ENCODE measurements at regions not wholly inside any gene's neighbourhood (a gene's known extent, or its start where the extent isn't known, plus 50 kb on each side); places are given as distances from the start of the nearest gene placed in this dataset.

DNA sequence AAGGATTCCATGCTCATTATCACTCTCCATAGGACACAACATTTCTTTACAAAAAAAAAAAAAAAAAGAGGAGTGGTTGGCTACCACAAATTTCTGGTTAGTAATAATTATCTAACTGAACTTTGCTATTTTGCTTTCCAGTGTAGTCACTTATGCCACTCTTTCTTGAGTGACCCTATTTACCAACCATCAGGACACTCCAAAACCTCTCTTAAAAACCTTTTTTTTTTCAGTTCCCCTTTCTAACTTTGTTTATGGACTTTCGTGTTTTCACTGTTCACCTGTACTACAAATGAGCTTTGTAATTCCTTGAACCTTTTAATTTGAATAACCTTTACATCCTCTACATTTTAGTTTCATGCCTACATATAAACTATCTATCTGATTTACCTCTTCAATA is 686.5 kb upstream of the PCDH9 start (continued):
- TF ChIP-seq, protein P1, sequence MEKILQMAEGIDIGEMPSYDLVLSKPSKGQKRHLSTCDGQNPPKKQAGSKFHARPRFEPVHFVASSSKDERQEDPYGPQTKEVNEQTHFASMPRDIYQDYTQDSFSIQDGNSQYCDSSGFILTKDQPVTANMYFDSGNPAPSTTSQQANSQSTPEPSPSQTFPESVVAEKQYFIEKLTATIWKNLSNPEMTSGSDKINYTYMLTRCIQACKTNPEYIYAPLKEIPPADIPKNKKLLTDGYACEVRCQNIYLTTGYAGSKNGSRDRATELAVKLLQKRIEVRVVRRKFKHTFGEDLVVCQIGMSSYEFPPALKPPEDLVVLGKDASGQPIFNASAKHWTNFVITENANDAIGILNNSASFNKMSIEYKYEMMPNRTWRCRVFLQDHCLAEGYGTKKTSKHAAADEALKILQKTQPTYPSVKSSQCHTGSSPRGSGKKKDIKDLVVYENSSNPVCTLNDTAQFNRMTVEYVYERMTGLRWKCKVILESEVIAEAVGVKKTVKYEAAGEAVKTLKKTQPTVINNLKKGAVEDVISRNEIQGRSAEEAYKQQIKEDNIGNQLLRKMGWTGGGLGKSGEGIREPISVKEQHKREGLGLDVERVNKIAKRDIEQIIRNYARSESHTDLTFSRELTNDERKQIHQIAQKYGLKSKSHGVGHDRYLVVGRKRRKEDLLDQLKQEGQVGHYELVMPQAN (IDR thresholded peaks at IDR 0.05; ENCODE audit: borderline replicate concordance) = no peak
- TF ChIP-seq PTRF (tag; IDR thresholded peaks at IDR 0.05) (no peak), ATF1 (CRISPR knock-in tag; IDR thresholded peaks at IDR 0.05) (no peak), ATF1 (tag; IDR thresholded peaks at IDR 0.05) (no peak), NCOR1 (IDR thresholded peaks at IDR 0.05) (no peak), TAL1 (IDR thresholded peaks at IDR 0.05) (no peak), ZZZ3 (IDR thresholded peaks at IDR 0.05) (no peak), ZNF146 (CRISPR knock-in tag; IDR thresholded peaks at IDR 0.05; ENCODE audit: unreplicated experiment) (no peak), RCOR1 (IDR thresholded peaks at IDR 0.05; ENCODE audit: borderline replicate concordance in 1 of 2, low read depth in 2 of 2, low read length in 2 of 2) (no peak), NCOA2 (IDR thresholded peaks at IDR 0.05; ENCODE audit: partially characterized antibody in 2 of 2) (no peak), GABPA (tag; conservative IDR thresholded peaks at IDR 0.05; ENCODE audit: low read depth) (no peak)

DNA sequence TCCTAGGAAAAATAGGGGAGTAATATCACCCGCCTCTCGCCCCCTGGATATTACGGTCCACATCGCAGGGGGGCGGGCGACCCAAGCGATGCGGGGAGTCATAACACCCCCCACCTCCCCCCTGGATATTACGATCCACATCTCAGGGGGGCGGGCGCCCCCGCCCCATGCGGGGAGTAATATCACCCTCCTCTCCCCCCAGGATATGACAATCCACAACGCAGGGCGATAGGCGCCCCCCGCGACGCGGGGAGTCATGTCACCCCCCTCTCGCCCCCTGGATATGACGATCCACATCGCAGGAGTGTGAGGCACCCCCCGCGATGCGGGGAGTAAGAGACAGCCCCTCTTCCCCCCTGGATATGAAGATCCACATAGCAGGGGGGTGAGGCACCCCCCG is 684.4 kb upstream of the PCDH9 start:
- H3K27me3 ChIP-seq (ENCODE audit: control insufficient read depth in 2 of 2, insufficient read depth in 2 of 2, low read length in 2 of 2) = no peaks in the 10 kb centered on the region
- H2AFZ ChIP-seq (ENCODE audit: low read depth, low read length) = no peak overlapping the region
- H3K9ac ChIP-seq (ENCODE audit: insufficient read depth in 1 of 2, low read depth in 2 of 2, low read length in 2 of 2) = no peak overlapping the region
- H3K27ac ChIP-seq (ENCODE audit: extremely low read depth, low read depth, low read length) = no peak overlapping the region
- no peaks in the 10 kb centered on the region for H3K9me1 ChIP-seq (ENCODE audit: control insufficient read depth, insufficient read depth, low read length)
- FAIRE-seq (no peak), DNase-seq (ENCODE audit: extremely low read depth in 1 of 4, low spot score in 3 of 4) (no peak), ATAC-seq (no peak)
- ChIA-PET CTCF (ENCODE audit: low intra/inter-chr PET ratio) (no interaction called here), POLR2A (no interaction called here)
- no peaks in the 10 kb centered on the region for H3K36me3 ChIP-seq (ENCODE audit: control insufficient read depth, insufficient read depth, low read length)
- H3K9me3 ChIP-seq (replicated peaks; ENCODE audit: control insufficient read depth, insufficient read depth, low read depth, low read length) = no peaks in the 10 kb centered on the region
- BruUV-seq (replicated peaks) = no TSS peak
- no peaks in the 10 kb centered on the region for H4K20me1 ChIP-seq (replicated peaks; ENCODE audit: control insufficient read depth, insufficient read depth, low read length)
- no peak overlapping the region for H3K4me2 ChIP-seq (ENCODE audit: insufficient read depth, low read length)
- H3K79me2 ChIP-seq (ENCODE audit: control insufficient read depth, insufficient read depth, low read length) = no peaks in the 10 kb centered on the region
- in situ Hi-C loops (cut with MboI) = no loop called here
- no peaks in the 10 kb centered on the region for H3K4me1 ChIP-seq (replicated peaks in 1 of 2; ENCODE audit: control insufficient read depth in 2 of 2, insufficient read depth in 2 of 2, low read length in 2 of 2)
- H3K4me3 ChIP-seq = no peak overlapping the region
- intact Hi-C loops (cut with micrococcal nuclease) = no loop called here
- 20% methylated on average over 4 of the region's 27 CpGs for WGBS (ENCODE audit: insufficient coverage, low coverage, missing lambda C conversion rate)
- TF ChIP-seq, protein P2, sequence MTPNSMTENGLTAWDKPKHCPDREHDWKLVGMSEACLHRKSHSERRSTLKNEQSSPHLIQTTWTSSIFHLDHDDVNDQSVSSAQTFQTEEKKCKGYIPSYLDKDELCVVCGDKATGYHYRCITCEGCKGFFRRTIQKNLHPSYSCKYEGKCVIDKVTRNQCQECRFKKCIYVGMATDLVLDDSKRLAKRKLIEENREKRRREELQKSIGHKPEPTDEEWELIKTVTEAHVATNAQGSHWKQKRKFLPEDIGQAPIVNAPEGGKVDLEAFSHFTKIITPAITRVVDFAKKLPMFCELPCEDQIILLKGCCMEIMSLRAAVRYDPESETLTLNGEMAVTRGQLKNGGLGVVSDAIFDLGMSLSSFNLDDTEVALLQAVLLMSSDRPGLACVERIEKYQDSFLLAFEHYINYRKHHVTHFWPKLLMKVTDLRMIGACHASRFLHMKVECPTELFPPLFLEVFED (CRISPR knock-in tag; conservative IDR thresholded peaks at IDR 0.05) = no peak
- TF ChIP-seq TEAD4 (IDR thresholded peaks at IDR 0.05; ENCODE audit: low read length) (no peak), TEAD4 (CRISPR knock-in tag; IDR thresholded peaks at IDR 0.05; ENCODE audit: borderline replicate concordance) (no peak), SREBF1 (IDR thresholded peaks at IDR 0.05; ENCODE audit: borderline replicate concordance, low read depth, low read length) (no peak), TAF15 (IDR thresholded peaks at IDR 0.05; ENCODE audit: low read depth, low read length) (no peak)
- TF ChIP-seq, protein P3, sequence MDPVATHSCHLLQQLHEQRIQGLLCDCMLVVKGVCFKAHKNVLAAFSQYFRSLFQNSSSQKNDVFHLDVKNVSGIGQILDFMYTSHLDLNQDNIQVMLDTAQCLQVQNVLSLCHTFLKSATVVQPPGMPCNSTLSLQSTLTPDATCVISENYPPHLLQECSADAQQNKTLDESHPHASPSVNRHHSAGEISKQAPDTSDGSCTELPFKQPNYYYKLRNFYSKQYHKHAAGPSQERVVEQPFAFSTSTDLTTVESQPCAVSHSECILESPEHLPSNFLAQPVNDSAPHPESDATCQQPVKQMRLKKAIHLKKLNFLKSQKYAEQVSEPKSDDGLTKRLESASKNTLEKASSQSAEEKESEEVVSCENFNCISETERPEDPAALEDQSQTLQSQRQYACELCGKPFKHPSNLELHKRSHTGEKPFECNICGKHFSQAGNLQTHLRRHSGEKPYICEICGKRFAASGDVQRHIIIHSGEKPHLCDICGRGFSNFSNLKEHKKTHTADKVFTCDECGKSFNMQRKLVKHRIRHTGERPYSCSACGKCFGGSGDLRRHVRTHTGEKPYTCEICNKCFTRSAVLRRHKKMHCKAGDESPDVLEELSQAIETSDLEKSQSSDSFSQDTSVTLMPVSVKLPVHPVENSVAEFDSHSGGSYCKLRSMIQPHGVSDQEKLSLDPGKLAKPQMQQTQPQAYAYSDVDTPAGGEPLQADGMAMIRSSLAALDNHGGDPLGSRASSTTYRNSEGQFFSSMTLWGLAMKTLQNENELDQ (CRISPR knock-in tag; IDR thresholded peaks at IDR 0.05; ENCODE audit: borderline replicate concordance) = no peak
- TF ChIP-seq, protein P4, sequence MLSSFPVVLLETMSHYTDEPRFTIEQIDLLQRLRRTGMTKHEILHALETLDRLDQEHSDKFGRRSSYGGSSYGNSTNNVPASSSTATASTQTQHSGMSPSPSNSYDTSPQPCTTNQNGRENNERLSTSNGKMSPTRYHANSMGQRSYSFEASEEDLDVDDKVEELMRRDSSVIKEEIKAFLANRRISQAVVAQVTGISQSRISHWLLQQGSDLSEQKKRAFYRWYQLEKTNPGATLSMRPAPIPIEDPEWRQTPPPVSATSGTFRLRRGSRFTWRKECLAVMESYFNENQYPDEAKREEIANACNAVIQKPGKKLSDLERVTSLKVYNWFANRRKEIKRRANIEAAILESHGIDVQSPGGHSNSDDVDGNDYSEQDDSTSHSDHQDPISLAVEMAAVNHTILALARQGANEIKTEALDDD (IDR thresholded peaks at IDR 0.05) = no peak

All from K562 (cell line).